K562 (cell line): ENCODE measurements at regions not wholly inside any gene's neighbourhood (a gene's known extent, or its start where the extent isn't known, plus 50 kb on each side); places are given as distances from the start of the nearest gene placed in this dataset.

Experiments used
- CCAR2 ChIP-seq: fragments of 200-400 bp; formaldehyde crosslinking; IDR thresholded peaks from 2 replicates; pipeline ENCODE4 v1.6.1; 2017; ENCODE audit warnings: mild to moderate bottlenecking, low read depth, low read length
- CTCF ChIP-seq, 3 experiments: IDR thresholded peaks in 2 of 3; conservative IDR thresholded peaks in 1 of 3; 2 replicates each; pipeline ENCODE4 v1.5.1; 2011 to 2012; ENCODE audit warnings: low read length in 3 of 3, mild to moderate bottlenecking in 3 of 3, control low read depth in 2 of 3, improper control_type of control experiment in 1 of 3, inconsistent platforms in 1 of 3, low read depth in 1 of 3, mixed read lengths in 1 of 3, moderate library complexity in 1 of 3; ENCODE audit not compliant: insufficient read depth in 2 of 3
- HNRNPH1 ChIP-seq: fragments of 200-400 bp; formaldehyde crosslinking; optimal IDR thresholded peaks from 2 replicates; pipeline ENCODE3; 2017; ENCODE audit warnings: low read depth, mild to moderate bottlenecking, low read length, moderate library complexity
- MYBL2 ChIP-seq, 2 experiments: fragments of 450-650 bp in 1 of 2; sonication (generic) in 1 of 2; formaldehyde crosslinking in 1 of 2; IDR thresholded peaks; 2 replicates each; pipeline versions ENCODE4 v1.6.1 to v1.8.1; 2017 to 2022; ENCODE audit warnings: borderline replicate concordance in 1 of 2, inconsistent platforms in 1 of 2, low read depth in 1 of 2, mild to moderate bottlenecking in 1 of 2, missing genetic modification reagents in 1 of 2, moderate library complexity in 1 of 2
- POLR2A ChIP-seq: fragments of 450-650 bp; conservative IDR thresholded peaks from 2 replicates; pipeline ENCODE4 v1.6.1; 2016
- POLR2AphosphoS5 ChIP-seq: IDR thresholded peaks from 2 replicates; pipeline ENCODE4 v1.6.1; 2011; ENCODE audit warnings: mild to moderate bottlenecking, low read depth, low read length, moderate library complexity; ENCODE audit not compliant: control insufficient read depth, insufficient read depth
- PRPF4 ChIP-seq: fragments of 200-400 bp; formaldehyde crosslinking; IDR thresholded peaks from one replicate; pipeline ENCODE4 v1.6.1; 2017; ENCODE audit warnings: low read length, low read depth, mild to moderate bottlenecking; ENCODE audit not compliant: insufficient read depth, poor library complexity, severe bottlenecking
- RAD21 ChIP-seq, 2 experiments: fragments of 250-450 bp in 1 of 2; fragments of 450-650 bp in 1 of 2; sonication (Bioruptor Pico) in 1 of 2; formaldehyde crosslinking in 1 of 2; IDR thresholded peaks in 1 of 2; conservative IDR thresholded peaks in 1 of 2; 2 replicates each; pipeline versions ENCODE4 v1.4.0 to v1.8.0; 2020 to 2022; ENCODE audit warnings: mild to moderate bottlenecking in 2 of 2, moderate library complexity in 1 of 2
- REST ChIP-seq, 2 experiments: fragments of 450-650 bp; formaldehyde crosslinking in 1 of 2; IDR thresholded peaks; 2 replicates each; pipeline versions ENCODE4 v1.4.0 to v1.6.1; 2014 to 2020; ENCODE audit warnings: mild to moderate bottlenecking in 2 of 2, borderline replicate concordance in 1 of 2, low read depth in 1 of 2
- SPI1 ChIP-seq: IDR thresholded peaks from 2 replicates; pipeline ENCODE4 v1.6.1; 2011; ENCODE audit warnings: low read depth, low read length, control low read depth, borderline replicate concordance
- SUPT5H ChIP-seq: fragments of 450-650 bp; IDR thresholded peaks from 2 replicates; pipeline ENCODE4 v1.6.1; 2016
- ZNF589 ChIP-seq: fragments of 200-800 bp; sonication (Bioruptor generic); IDR thresholded peaks from 2 replicates; pipeline ENCODE4 v1.6.1; 2016; ENCODE audit warnings: low read depth, missing genetic modification characterization, missing compliant biosample characterization
- ZNF696 ChIP-seq: fragments of 250-450 bp; sonication (Bioruptor Pico); conservative IDR thresholded peaks from 2 replicates; pipeline ENCODE4 v1.4.0; 2020; ENCODE audit warnings: mild to moderate bottlenecking, moderate library complexity
- ZNF780A ChIP-seq: fragments of 250-450 bp; sonication (Bioruptor Pico); IDR thresholded peaks from 2 replicates; pipeline ENCODE4 v1.5.0; 2021; ENCODE audit warnings: mild to moderate bottlenecking

GRCh38 chr2:153391131-153391530 lies 87.4 kb downstream of the RPRM start:
- TF ChIP-seq SPI1 (no peak), ZNF696 (CRISPR knock-in tag) (no peak), ZNF780A (CRISPR knock-in tag) (no peak), POLR2AphosphoS5 (no peak), PRPF4 (no peak), REST (IDR thresholded peaks at IDR 0.05; ENCODE audit: borderline replicate concordance) (no peak), REST (CRISPR knock-in tag; IDR thresholded peaks at IDR 0.05; ENCODE audit: low read depth) (no peak), CTCF (IDR thresholded peaks at IDR 0.05 in 2 of 3, conservative IDR thresholded peaks at IDR 0.05 in 1 of 3; ENCODE audit: insufficient read depth in 2 of 3, low read depth in 1 of 3, low read length in 3 of 3) (no peak), CCAR2 (no peak), HNRNPH1 (no peak), SUPT5H (no peak), RAD21 (CRISPR knock-in tag; conservative IDR thresholded peaks at IDR 0.05 in 1 of 2, IDR thresholded peaks at IDR 0.05 in 1 of 2) (no peak), ZNF589 (CRISPR knock-in tag) (no peak), MYBL2 (IDR thresholded peaks at IDR 0.05; ENCODE audit: low read depth) (no peak), MYBL2 (CRISPR knock-in tag; IDR thresholded peaks at IDR 0.05; ENCODE audit: borderline replicate concordance) (no peak), POLR2A (no peak)
